ENCODE measurements at regions not wholly inside any gene's neighbourhood (a gene's known extent, or its start where the extent isn't known, plus 50 kb on each side); places are given as distances from the start of the nearest gene placed in this dataset.

DNA sequence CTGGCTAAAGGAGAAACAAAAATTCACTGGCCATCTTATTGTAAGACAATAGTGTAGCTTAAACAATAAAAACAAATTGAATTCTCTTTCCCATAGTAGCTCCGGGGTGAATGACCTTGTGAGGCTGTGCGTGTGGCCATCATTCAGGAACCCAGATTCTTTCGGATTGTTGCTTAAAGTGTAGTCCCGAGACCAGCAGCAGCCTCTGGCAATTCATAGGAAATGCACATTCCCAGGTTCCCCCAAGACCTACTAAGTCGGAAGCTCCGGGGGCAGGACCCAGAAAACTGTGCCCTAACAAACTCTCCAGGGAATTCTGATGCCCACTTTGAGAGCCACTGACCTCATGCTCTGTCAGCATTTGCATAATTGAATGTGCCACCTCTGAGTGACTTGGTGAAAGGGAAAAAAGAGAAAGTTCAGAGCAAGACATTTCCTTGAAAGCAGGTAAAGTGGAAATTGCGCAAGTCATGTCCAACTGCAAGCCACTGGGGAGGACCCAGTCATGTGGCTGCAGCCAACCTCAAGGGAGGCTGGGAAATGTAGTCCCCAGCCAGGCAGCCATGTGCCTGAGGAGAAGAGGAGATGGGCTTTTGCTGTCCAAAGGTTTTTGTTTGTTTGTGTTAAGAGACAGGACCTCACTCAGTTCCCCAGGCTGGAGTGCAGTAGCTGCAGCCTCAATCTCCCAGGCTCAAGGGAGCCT is 50.7 kb upstream of the PNMA8B start:
- DNase-seq (ENCODE audit: low read depth) = peak; percentile 61

DNA sequence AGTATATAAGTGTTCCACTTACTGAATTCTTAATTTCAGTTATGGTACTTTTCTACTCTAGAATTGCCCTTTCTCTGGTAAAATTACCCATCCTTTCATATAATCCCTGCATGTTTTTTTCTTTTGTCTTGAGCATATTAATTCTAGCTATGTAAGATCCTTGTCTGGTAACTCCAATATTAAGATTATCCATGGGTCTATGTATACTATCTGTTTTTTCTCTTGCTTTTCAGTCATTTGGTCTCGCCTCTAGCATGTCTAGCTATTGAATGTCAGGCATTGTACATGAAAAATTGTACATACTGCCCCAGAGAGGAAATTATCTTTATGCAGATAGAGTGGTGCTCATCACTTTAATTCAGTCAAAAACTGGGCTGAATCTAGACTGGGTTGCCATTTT is 50.4 kb upstream of the CALM3 start:
- no peak for DNase-seq (ENCODE audit: low read depth)

DNA sequence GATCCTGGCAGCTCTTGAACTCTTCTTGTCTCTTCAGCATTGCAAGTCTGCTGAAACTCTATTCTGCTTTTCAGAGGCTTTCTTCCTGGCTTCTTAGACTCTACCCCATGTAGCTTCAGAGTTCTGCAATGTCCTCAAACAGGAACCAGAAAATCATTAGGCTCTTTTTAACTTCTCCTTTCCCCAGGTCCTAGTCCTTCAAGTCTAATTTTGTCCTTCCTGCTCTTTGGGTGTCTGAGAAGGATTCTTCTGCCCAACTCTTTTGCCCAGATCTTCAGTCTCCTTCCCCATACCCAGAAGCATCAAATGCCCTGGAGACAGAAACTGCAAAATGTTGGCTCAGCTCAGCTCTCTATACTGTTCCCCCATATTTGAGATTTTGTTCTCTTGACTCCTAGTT is 50.0 kb upstream of the CALM3 start:
- DNase-seq (ENCODE audit: low read depth) = no peak

Data from iris pigment epithelial cell (primary cell).